ENCODE measurements at regions not wholly inside any gene's neighbourhood (a gene's known extent, or its start where the extent isn't known, plus 50 kb on each side); places are given as distances from the start of the nearest gene placed in this dataset.

DNA sequence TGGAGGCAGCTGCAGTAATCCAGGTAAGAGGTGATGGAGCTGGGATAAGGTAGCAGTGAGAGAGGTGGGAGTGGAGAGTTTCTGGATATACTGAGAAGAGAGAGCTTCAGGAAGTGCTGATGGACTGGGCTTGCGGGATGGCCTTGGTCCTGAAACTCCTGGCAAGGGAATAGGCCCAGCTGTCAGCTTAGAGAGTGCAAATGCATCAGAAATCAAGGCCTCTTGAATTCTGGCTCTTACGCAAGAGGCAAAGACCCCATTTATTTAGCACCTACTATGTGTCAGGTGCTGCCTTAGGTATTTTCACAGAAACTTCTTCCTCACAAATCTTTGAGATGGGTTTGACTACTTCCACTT, 227.2 kb upstream of the MAP3K1 start:
- no peak for DNase-seq (ENCODE audit: low read depth in 2 of 2)

DNA sequence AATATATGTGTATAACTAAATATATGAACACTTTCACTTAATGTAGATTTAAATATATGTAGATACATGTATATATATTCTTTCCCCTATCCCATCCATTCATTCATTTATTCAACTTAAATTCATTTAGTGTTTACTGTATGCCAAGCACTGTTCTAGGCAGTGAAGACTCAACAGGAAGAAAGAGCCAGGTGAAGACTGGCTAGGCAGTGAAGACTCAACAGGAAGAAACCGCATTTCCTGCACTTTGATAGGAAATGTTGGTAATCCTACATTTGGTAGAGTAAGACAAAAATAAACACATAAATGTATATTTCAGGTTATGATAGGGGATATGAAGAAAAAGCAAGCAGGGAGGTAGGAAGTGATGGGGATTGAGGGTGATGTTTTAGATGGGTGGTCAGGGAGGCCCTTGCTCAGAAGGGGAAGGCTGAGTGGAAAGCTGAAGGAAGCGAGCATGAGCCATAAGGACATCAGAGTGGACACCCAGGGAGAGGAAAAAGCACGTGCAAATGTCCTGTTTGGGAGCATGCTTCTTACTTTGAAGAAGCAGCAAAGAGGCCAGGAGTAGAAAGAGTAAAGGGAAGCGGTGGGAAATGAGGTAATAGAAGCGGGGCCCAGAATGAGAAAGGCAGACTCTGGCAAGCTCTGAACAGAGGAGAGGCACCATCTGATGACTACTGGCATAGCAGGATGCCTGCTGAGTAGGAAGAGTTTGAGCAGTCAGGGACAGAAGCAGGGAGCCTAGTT, 227.8 kb upstream of the MAP3K1 start:
- no peak for DNase-seq (ENCODE audit: low read depth in 2 of 2)

DNA sequence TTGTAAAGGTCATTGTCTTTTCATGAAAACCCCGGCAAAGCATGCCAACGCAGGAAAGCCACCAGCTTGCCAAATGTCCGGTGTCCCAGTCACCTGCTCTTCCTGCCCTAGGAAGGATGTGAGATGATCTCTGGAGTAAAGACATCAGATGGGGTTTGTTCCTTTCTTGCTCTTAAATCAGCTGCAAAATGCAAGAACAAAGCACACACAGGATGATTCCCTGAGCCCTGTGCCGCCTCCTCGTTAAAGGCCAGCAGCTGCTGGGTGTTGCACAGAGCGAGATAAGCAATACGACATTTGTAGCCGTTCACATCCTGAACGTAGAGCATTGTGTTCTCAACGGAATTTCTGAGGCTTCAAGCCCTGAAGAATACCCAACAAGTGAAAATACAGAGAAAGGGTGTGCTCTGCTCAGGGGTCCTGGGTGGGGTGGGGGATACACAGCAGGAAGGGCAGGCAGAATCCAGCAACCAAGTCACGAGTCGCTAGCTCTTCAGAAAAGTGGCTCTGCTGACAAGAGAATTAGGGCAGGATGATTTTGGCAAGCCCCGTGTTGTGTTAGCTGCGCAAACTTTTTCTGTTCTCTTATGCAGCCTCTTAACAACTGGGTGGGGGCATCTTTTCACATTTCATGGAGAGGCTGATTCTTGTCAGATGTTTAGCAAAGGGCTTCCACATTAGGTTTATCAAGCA, 229.2 kb upstream of the MAP3K1 start:
- DNase-seq (ENCODE audit: low read depth in 2 of 2), result no peak

DNA sequence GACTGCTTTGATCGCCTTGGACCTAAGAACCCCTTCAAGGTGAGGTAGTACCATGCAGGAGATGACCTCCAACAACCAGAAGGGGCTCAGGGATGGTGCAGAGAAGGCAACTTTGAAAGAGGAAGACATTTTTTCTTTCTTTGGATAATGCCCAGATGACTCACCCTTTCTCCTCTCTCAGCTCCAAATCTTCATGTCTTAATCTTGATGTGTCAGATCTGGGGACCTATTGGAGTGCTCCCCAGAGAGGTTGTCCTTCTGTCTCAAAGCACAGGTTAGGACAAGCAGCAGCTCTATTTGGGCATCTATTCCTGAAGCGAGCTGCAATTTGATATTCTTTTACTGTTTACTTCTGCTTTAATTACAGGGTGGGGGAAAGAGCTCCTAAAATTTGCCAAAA, 229.9 kb upstream of the MAP3K1 start:
- no peak for DNase-seq (ENCODE audit: low read depth in 2 of 2)

DNA sequence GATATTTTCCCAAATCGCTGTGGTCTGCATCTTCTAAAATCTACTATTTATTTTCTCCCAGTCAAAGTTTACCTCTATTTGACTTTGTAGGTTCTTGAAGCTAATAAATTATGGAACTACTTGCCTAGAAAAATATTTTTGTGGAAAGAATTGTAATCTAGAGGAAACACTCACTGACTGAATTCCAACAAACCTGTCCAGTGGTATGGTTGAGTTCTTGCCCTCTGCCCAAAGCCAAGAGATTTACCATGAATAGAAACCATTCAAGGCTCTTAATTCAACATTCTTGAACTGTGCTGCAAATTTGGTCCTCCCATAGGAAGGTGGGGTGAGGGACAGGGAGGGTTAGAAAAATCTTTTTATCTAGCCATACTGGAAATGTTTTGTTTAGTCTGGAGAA, 233.9 kb upstream of the MAP3K1 start:
- DNase-seq (ENCODE audit: low read depth in 2 of 2), result no peak

DNA sequence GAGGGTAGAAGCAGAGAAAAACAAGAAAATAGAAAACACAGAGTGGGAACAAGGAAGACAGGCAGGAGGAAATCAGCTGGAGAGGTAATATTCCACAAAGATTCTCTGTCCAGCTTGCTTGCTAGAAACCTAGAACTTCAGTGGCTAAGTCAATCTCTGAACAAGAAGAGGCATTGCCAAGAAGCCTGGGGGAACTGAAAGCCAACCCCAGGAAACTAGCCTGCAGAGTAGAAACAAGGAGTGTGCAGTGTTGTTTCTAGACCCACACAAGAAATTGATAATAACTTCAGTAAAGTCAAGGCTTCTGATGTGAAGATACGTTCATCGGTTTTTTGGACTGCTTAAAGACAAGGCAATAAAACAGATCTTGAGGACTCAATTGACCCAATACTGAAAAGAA, 234.5 kb upstream of the MAP3K1 start:
- DNase-seq (ENCODE audit: low read depth in 2 of 2), result no peak

DNA sequence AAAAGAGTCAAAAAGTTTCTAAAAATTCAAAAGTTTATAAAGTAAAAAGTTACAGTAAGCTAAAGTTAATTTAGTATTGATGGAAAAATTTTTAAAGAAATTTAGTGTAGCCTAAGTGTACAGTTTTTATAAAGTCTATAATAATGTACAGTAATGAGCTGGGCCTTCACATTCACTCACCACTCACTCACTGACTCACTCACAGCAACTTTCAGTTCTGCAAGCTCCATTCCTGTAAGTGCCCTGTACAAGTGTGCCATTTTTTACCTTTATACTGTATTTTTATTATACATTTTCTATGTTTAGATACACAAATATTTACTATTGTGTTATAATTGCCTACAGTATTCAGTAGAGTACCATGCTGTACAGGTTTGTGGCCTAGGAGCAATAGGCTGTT, 239.5 kb upstream of the MAP3K1 start:
- no peak for DNase-seq (ENCODE audit: low read depth in 2 of 2)

DNA sequence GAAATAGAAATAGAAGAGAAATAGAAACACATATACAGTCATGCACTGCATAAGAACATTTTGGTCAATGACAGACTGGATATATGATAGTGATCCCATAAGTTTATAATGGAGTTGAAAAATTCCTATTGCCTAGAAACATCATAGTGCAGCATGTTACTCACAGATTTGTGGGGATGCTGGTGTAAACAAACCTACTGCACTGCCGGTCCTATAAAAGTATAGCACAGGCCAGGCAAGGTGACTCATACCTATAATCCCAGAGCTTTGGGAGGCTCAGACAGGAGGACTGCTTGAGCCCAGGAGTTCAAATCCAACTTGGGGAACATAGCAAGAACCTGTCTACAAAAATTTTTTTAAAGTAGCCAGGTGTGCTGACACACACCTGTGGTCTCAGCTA, 240.6 kb upstream of the MAP3K1 start:
- DNase-seq (ENCODE audit: low read depth in 2 of 2), result no peak

DNA sequence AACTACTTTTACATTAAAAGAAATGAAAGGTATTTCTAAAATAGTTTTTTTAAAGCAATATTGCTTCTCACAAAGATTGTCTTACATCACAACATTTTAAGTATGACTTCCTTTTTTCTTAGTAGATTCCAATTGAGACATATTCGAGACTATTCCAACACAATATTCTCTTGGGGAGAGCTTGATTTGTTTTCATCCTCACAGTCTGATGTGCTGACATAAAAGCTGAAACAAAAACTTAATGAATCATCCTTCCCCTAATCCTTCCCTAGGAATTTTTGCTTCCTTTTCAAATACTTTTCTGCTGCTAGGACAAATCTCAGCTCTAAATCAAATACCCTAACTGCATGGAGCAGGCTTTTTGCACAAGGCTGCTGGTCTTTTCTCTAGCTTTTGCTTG, 245.8 kb upstream of the MAP3K1 start:
- no peak for DNase-seq (ENCODE audit: low read depth in 2 of 2)

DNA sequence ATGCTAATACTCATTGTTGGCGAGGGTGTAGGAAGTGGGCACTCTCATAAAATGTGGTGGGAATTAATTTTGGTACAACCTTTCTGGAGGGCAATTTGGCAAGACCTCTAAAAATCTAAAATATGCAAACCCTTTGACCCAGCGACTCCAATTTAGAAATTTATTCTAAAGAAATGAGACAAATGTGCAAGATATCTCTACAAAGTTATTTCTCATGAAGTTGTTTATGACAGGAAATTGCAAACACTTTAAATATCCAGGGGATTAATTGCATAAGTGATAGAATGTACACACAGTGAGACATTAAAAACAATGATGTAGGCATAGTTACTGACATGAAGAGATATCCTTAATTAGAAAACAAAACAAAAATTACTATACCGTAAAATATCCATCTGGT, 246.3 kb upstream of the MAP3K1 start:
- no peak for DNase-seq (ENCODE audit: low read depth in 2 of 2)

DNA sequence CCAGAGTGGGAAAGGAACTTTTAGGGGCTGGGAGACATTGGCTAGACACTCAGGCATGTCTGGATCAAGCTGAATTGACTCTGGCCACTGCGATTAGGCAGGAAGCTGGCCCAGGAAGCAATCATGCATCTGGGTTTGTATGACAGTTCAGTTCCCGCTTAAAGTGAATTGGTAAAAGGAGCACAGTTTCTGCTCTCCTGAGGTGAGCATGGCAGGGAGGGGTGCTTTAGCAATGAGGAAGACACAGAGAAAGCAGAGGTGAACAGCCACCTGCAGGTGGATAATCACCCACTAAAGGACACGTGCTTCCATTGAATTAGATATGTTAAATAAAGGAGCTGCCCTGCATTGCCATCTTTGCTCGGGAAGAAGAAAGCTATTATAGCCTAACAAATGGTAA, 248.1 kb upstream of the MAP3K1 start:
- DNase-seq (ENCODE audit: low read depth in 2 of 2), result no peak

DNA sequence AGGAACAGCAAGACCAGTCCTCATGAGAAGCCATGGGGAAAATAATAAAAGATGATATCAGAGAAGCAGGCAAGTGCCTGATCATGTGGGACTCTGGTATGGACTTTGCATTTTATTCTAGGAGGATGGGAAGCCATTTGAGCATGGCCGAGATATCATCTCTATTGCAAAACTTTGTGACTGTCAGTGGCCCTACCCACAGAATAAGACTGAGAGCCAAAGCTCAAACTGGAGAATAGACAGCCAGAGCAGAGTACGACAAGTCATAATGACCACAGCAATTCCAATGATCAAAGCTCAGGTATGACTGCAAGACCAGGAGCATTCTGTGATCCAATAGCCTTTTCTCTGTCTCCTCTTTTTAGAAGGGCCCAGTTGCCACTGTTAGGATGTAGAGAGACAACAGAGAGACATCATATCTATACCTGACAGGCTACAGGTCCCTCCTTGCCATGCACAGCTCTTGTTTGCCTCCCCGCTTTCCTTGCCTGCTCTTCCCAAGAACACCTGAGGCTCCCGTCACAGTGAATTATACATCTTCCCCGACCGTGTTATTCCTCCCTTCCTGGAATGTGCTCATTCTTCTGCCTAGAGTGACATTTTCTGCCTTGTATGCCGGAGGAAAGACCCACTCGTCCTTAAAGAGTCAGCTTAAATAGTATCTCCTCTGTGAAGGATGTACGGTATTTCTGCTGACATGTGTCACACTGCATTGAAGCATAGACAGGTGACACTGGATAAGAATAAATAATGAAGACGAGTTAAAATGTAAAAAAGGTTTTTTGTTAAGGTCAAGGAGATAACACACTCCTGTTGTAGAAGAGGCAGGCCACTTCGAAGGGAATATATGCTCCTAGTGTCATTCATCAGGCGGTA, 248.7 kb upstream of the MAP3K1 start:
- DNase-seq (ENCODE audit: low read depth in 2 of 2), result no peak

DNA sequence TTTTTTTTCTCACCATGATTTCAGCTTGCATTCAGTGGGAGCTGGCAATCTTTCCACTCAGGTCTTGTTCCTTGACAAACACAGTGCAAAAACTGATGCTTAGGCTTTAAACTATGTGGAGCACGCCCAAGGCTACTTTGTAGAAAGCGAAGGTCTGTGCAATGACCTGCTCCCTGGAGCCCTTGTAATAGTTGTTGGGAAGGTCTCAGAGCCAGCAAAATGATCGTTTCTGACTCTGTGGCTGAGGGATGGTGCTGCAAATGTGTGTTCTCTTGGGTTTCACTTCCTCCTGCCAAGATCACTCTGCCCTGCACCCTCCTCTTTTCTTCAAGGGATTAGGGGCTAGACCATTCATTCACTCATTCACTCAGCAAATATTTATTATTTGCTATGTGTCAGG, 249.7 kb upstream of the MAP3K1 start:
- DNase-seq (ENCODE audit: low read depth in 2 of 2), result no peak

DNA sequence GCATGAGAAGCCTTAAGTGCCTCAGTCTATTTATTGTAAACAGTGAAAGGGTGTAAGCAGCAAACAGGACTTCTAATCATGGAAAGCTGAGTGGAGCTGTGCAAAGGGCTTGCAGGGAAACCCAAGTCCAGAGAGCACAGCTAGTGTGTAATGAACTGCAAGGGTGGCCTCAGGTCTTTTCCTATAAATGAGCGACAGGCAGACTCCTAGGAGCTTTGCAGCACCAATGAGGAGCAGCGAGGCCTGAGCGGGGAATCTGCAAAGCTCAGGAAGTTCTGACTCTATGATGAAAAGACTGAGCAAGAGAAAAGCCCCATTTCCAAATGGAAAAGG, 250.1 kb upstream of the MAP3K1 start:
- no peak for DNase-seq (ENCODE audit: low read depth in 2 of 2)

DNA sequence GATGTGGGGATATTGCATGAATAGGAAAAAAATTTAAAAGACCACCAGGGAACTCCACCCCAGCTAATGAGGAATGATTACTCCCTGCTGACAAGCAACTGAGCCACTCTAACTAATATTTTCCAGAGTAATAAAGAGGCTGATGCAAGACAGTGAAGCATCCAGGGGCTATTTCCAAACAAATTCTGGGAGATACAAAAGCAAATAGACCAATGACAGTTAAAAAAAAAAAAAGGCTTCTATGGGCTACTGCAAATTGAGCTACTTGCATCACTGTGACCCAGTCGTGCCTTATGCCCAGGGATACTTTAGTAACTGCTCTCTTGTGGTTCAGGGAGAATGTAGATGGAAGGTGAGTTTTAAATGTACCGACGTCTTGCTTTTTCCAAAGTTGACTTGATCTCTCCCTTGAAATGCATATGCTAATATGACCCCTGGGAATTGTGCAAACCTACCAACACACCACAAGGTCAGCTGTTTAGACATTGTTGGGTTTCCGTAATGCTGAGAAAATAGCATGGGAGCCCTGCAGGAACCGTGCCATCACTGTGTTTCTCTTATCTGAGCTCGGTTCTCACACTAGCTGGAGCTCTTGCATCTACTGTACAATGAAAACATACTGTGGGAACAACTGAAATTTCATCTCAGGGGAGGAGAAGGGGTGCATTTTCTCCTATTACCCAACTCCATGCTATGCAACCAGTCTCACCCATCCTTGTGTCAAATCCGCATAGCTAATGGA, 250.6 kb upstream of the MAP3K1 start:
- no peak for DNase-seq (ENCODE audit: low read depth in 2 of 2)

DNA sequence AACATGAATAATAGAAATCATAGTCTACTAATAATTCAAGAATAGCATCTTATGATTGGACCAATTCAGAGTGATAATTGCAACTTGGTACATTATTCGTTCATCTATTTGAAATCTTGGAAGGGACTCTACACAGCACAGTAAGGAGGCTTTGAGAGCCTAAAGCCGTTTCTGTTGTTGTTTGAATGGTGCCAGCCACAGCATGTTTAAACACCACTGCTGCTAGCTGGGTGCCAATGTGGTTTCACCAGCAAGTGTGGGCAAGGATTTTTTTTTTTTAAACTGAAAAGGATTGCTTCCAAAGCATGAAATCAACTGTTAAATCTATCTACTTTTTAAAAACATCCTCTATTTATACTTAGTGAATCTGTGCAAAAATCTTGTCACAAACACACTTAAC, 253.9 kb upstream of the MAP3K1 start:
- no peak for DNase-seq (ENCODE audit: low read depth in 2 of 2)

DNA sequence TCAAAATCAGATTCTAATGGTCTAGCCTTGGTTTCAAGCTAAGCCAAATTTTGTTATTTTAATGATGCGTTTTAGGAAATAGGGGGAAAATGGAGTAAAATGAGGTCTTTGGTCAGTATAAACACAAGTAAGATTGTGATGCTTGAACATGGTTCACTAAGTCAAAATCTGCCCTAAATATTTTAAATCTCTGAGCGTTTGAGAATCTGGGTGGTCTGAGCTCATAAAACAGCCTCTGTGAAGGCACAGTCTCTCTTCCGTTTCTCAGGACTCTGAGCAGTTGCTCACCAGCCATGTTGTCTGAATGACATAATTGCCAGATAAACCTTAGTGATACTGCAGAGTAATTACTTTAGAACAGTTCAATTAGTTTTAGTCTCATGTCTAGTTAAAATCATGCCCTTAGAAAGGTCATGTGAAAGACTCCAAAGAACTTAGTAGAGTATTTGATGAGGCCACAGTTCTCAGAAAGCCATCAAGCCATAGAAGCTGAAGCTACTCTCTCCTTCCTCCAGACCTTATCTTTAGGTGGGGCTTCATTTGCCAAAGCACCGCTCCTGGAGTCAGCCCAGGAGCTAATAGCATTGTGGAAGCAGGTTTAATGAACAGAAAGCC, 257.1 kb upstream of the MAP3K1 start:
- no peak for DNase-seq (ENCODE audit: low read depth in 2 of 2)

DNA sequence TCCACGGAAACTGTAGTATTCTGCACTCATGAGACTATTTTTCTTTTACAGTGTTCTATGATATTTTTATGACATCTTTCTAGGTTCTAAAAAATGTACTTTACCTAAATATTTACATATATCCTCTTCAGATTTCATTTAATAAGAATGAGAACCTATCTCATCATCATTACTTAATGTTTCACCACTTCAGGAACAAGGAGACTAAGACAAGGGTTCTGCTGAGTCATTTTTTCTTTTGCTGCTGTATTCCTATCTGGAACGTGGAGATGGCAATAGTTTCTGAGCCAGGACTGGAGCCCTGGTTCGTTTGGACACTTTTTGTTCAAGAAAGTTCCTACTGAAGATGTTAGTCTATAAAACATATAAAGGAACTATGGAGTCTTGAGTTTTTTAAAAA, 258.2 kb upstream of the MAP3K1 start:
- DNase-seq (ENCODE audit: low read depth in 2 of 2), result no peak

DNA sequence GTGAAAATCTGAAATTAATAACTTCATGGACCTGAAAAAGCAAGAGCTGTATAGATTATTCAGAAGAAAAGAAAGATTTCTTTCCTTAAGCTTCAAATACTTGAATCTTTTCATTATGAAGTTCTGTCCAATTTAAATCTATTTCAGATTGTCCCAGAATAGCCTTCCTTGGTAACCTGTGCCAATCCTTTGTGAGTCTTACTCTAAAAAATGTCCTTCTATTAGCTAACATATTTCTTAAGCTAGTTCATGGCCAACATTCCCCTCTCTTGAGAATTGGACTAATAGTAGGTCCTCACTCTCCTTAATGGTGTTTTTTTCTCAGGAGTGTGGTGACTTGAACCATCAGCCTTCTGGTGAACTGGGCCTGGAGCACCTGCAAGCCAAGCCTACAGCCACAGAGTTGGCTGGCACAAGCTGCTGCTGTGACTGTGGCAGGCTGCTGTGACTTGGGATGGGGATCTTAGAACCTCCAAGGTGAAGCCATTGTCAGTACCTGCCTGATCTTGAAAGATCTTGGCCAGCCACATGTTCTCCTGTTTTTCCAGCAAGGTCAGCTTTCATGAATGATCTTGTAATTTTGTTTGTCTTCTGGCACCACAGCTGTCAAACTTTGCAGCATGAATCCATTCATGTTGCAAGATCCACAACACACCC, 262.6 kb upstream of the MAP3K1 start:
- no peak for DNase-seq (ENCODE audit: low read depth in 2 of 2)

DNA sequence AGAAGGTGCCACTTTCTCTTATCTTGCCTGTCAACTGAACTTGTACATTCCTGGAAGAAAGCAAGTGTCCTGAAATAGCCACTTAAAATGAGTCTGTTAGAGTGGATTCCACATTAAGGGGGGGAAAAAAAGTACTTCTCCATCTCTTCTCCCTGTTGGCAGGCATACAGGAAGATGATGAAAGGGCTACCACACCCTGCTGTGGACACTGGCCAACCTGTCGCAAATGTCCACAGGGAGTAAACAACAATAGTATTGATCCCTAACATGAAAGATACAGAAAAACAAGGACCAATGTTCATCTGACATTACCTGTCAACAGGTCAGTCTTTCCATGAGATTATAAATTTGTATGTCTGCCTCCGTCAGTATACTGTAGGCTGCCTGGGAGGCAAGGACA, 265.1 kb upstream of the MAP3K1 start:
- DNase-seq (ENCODE audit: low read depth in 2 of 2), result no peak
